H9 (cell line): ENCODE measurements at regions not wholly inside any gene's neighbourhood (a gene's known extent, or its start where the extent isn't known, plus 50 kb on each side); places are given as distances from the start of the nearest gene placed in this dataset.

Experiments used
- DNase-seq: peaks from one replicate; pipeline ENCODE4 v3.0.0-alpha.2; 2017
- H2AFZ ChIP-seq: one replicate; pipeline ENCODE4 v1.6.1; 2013; ENCODE audit warnings: mild to moderate bottlenecking, low read length, control low read depth, moderate library complexity
- H2AK5ac ChIP-seq: 2 replicates; pipeline ENCODE4 v1.6.1; 2013; ENCODE audit warnings: low read length, control low read depth, mixed read lengths; ENCODE audit not compliant: insufficient read length
- H2BK120ac ChIP-seq: one replicate; pipeline ENCODE4 v1.6.1; 2013; ENCODE audit warnings: low read depth, mild to moderate bottlenecking, low read length, control low read depth, inconsistent platforms; ENCODE audit not compliant: poor library complexity, severe bottlenecking
- H2BK12ac ChIP-seq: 2 replicates; pipeline ENCODE4 v1.6.1; 2013; ENCODE audit warnings: low read length, control low read depth, mixed read lengths, low read depth; ENCODE audit not compliant: insufficient read length
- H2BK15ac ChIP-seq: 2 replicates; pipeline ENCODE4 v1.6.1; 2013; ENCODE audit warnings: low read depth, low read length, control low read depth
- H2BK20ac ChIP-seq: one replicate; pipeline ENCODE4 v1.6.1; 2013; ENCODE audit warnings: low read depth, mild to moderate bottlenecking, low read length, control low read depth, inconsistent platforms; ENCODE audit not compliant: poor library complexity, severe bottlenecking
- H2BK5ac ChIP-seq: 2 replicates; pipeline ENCODE4 v1.6.1; 2013; ENCODE audit warnings: low read length, control low read depth, mixed read lengths; ENCODE audit not compliant: insufficient read length
- H3K14ac ChIP-seq: 2 replicates; pipeline ENCODE4 v1.6.1; 2013; ENCODE audit warnings: low read length, control low read depth; ENCODE audit not compliant: insufficient read depth
- H3K18ac ChIP-seq: 2 replicates; pipeline ENCODE4 v1.6.1; 2013; ENCODE audit warnings: low read depth, mild to moderate bottlenecking, mixed read lengths, low read length, control low read depth; ENCODE audit not compliant: insufficient read length
- H3K23ac ChIP-seq: 2 replicates; pipeline ENCODE4 v1.6.1; 2013; ENCODE audit warnings: low read length, control low read depth, mixed read lengths, low read depth; ENCODE audit not compliant: insufficient read length
- H3K23me2 ChIP-seq: 2 replicates; pipeline ENCODE4 v1.6.1; 2013; ENCODE audit warnings: low read depth, mild to moderate bottlenecking, mixed read lengths, low read length, control low read depth; ENCODE audit not compliant: insufficient read length, poor library complexity, severe bottlenecking
- H3K27ac ChIP-seq: 2 replicates; pipeline ENCODE4 v1.5.1; 2013; ENCODE audit warnings: low read length, control low read depth, mixed read lengths, low read depth; ENCODE audit not compliant: insufficient read length
- H3K27me3 ChIP-seq: 2 replicates; pipeline ENCODE4 v1.6.1; 2013; ENCODE audit warnings: low read length, control low read depth, inconsistent platforms; ENCODE audit not compliant: insufficient read depth
- H3K4ac ChIP-seq: 2 replicates; pipeline ENCODE4 v1.6.1; 2013; ENCODE audit warnings: low read depth, mild to moderate bottlenecking, control low read depth, inconsistent platforms, low read length, moderate library complexity
- H3K4me1 ChIP-seq: 2 replicates; pipeline ENCODE4 v1.6.1; 2013; ENCODE audit warnings: low read length, control low read depth, inconsistent platforms; ENCODE audit not compliant: insufficient read depth
- H3K4me2 ChIP-seq: 2 replicates; pipeline ENCODE4 v1.6.1; 2013; ENCODE audit warnings: low read length, control low read depth, mixed read lengths; ENCODE audit not compliant: insufficient read length, insufficient read depth
- H3K56ac ChIP-seq: 2 replicates; pipeline ENCODE4 v1.6.1; 2013; ENCODE audit warnings: low read depth, mild to moderate bottlenecking, mixed read lengths, low read length, control low read depth; ENCODE audit not compliant: insufficient read length
- H3K79me1 ChIP-seq: 2 replicates; pipeline ENCODE4 v1.6.1; 2013; ENCODE audit warnings: low read depth, mild to moderate bottlenecking, moderate library complexity, low read length, control low read depth, inconsistent platforms; ENCODE audit not compliant: insufficient read depth, poor library complexity, severe bottlenecking
- H3K79me2 ChIP-seq: 2 replicates; pipeline ENCODE4 v1.6.1; 2013; ENCODE audit warnings: low read length, control low read depth, inconsistent platforms; ENCODE audit not compliant: insufficient read depth
- H3K9ac ChIP-seq: 2 replicates; pipeline ENCODE4 v1.6.1; 2013; ENCODE audit warnings: low read length, control low read depth, mixed read lengths; ENCODE audit not compliant: insufficient read length; ENCODE audit errors: extremely low read depth
- H3K9me3 ChIP-seq: one replicate; pipeline ENCODE4 v1.6.1; 2013; ENCODE audit warnings: low read depth, low read length, inconsistent platforms; ENCODE audit not compliant: control insufficient read depth
- H3T11ph ChIP-seq: one replicate; pipeline ENCODE4 v1.6.1; 2013; ENCODE audit warnings: mild to moderate bottlenecking, low read length, control low read depth, inconsistent platforms
- H4K20me1 ChIP-seq: one replicate; pipeline ENCODE4 v1.6.1; 2013; ENCODE audit not compliant: control insufficient read depth, insufficient read length, insufficient read depth
- H4K5ac ChIP-seq: 2 replicates; pipeline ENCODE4 v1.6.1; 2013; ENCODE audit warnings: low read depth, mild to moderate bottlenecking, mixed read lengths, low read length, control low read depth; ENCODE audit not compliant: insufficient read length
- H4K8ac ChIP-seq: replicated peaks from 2 replicates; pipeline ENCODE4 v1.6.1; 2013; ENCODE audit warnings: low read length, control low read depth, mixed read lengths, low read depth; ENCODE audit not compliant: insufficient read length
- H4K91ac ChIP-seq: 2 replicates; pipeline ENCODE4 v1.6.1; 2013; ENCODE audit warnings: low read depth, mild to moderate bottlenecking, moderate library complexity, mixed read lengths, low read length, control low read depth; ENCODE audit not compliant: insufficient read length
- H3K27ac Mint-ChIP-seq, 3 experiments: 2 replicates in 2 of 3; 3 replicates in 1 of 3; pipeline ENCODE4 v1.8.0; 2020 to 2021; ENCODE audit warnings: mixed read lengths in 3 of 3, mild to moderate bottlenecking in 1 of 3, moderate library complexity in 1 of 3
- H3K27me3 Mint-ChIP-seq: 2 replicates; pipeline ENCODE4 v1.8.0; 2021; ENCODE audit warnings: low read depth, mild to moderate bottlenecking, moderate library complexity, mixed read lengths
- H3K36me3 Mint-ChIP-seq, 3 experiments: 2 replicates in 2 of 3; 3 replicates in 1 of 3; pipeline ENCODE4 v1.8.0; 2020 to 2021; ENCODE audit warnings: low read depth in 3 of 3, mixed read lengths in 3 of 3; ENCODE audit not compliant: insufficient read depth in 1 of 3
- H3K4me1 Mint-ChIP-seq, 2 experiments: 2 replicates each; pipeline ENCODE4 v1.8.0; 2020; ENCODE audit warnings: mixed read lengths in 2 of 2
- H3K4me3 Mint-ChIP-seq, 2 experiments: 2 replicates in 1 of 2; 3 replicates in 1 of 2; pipeline ENCODE4 v1.8.0; 2020 to 2021; ENCODE audit warnings: mild to moderate bottlenecking in 2 of 2, mixed read lengths in 2 of 2, moderate library complexity in 1 of 2
- H3K9me3 Mint-ChIP-seq, 2 experiments: 2 replicates in 1 of 2; 3 replicates in 1 of 2; pipeline ENCODE4 v1.8.0; 2020; ENCODE audit warnings: mild to moderate bottlenecking in 2 of 2, mixed read lengths in 2 of 2, moderate library complexity in 1 of 2
- WGBS: extraction: QIAGEN DNeasy Blood & Tissue Kit; methylation state at CpG from one replicate; pipeline ENCODE4 v1.1.7; 2013; ENCODE audit warnings: missing lambda C conversion rate, low lambda C conversion rate, mixed read lengths; ENCODE audit not compliant: insufficient read length; ENCODE audit errors: extremely low coverage; 5-methylcytosine and 5-hydroxymethylcytosine counted together
- TF ChIP-seq, protein P1 (sequence below): fragments of 200-600 bp; sonication (generic); conservative IDR thresholded peaks from 3 replicates; pipeline ENCODE4 v1.8.0; 2021; ENCODE audit warnings: antibody characterized with exemption, mild to moderate bottlenecking

DNA sequence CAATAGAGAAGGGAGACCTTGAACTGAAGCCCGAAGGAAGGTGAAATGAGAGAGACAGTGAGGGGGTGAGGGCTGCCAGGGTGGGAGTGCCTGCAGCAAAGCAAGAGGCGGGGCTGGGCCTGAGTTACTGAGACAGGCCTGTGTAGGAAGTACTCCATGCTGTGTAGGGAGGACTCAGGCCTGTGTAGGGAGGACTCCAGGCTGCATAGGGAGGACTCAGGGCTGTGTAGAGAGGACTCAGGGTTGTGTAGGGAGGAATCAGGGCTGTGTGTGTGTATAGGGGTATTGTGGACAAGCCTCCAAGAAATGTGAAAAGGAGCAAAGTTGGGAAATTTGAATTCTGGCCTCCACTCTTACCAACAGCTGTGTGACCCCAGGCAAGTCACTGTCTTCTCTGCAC, 133.8 kb upstream of the CACNA1E start:
- no peak overlapping the region for H2BK5ac ChIP-seq
- no peak overlapping the region for H3K9ac ChIP-seq
- no peak overlapping the region for H2AFZ ChIP-seq
- H3K18ac ChIP-seq = no peak overlapping the region
- no peak overlapping the region for H3T11ph ChIP-seq
- no peak overlapping the region for H3K4ac ChIP-seq
- H3K23me2 ChIP-seq = no peaks in the 10 kb centered on the region
- no peak overlapping the region for H2BK15ac ChIP-seq
- no peak overlapping the region for H4K5ac ChIP-seq
- H3K27ac Mint-ChIP-seq = no peak overlapping the region; a peak in 1 of 7 replicates
- H3K27ac ChIP-seq = no peak overlapping the region
- no peak overlapping the region for H4K91ac ChIP-seq
- H3K9me3 ChIP-seq = no peaks in the 10 kb centered on the region
- H3K4me2 ChIP-seq = no peak overlapping the region
- H3K14ac ChIP-seq = no peak overlapping the region
- no peak overlapping the region for H3K23ac ChIP-seq
- no peak overlapping the region for H2BK120ac ChIP-seq
- no CpG with 5 or more reads among the region's 2 CpGs for WGBS
- H3K79me2 ChIP-seq = no peaks in the 10 kb centered on the region
- TF ChIP-seq, protein P1, sequence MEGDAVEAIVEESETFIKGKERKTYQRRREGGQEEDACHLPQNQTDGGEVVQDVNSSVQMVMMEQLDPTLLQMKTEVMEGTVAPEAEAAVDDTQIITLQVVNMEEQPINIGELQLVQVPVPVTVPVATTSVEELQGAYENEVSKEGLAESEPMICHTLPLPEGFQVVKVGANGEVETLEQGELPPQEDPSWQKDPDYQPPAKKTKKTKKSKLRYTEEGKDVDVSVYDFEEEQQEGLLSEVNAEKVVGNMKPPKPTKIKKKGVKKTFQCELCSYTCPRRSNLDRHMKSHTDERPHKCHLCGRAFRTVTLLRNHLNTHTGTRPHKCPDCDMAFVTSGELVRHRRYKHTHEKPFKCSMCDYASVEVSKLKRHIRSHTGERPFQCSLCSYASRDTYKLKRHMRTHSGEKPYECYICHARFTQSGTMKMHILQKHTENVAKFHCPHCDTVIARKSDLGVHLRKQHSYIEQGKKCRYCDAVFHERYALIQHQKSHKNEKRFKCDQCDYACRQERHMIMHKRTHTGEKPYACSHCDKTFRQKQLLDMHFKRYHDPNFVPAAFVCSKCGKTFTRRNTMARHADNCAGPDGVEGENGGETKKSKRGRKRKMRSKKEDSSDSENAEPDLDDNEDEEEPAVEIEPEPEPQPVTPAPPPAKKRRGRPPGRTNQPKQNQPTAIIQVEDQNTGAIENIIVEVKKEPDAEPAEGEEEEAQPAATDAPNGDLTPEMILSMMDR = no peak
- H3K79me1 ChIP-seq = no peaks in the 10 kb centered on the region
- no peaks in the 10 kb centered on the region for H3K9me3 Mint-ChIP-seq
- H3K36me3 Mint-ChIP-seq = no peaks in the 10 kb centered on the region
- no peak overlapping the region for H2BK12ac ChIP-seq
- no peaks in the 10 kb centered on the region for H3K27me3 ChIP-seq
- H3K4me3 Mint-ChIP-seq = no peak overlapping the region
- peaks cover 4% of the 10 kb centered on the region for H3K27me3 Mint-ChIP-seq
- H2BK20ac ChIP-seq = no peak overlapping the region
- peaks cover 0 to 4% of the 10 kb centered on the region in 2 experiments; a peak in 1 of 4 replicates for H3K4me1 Mint-ChIP-seq
- DNase-seq = no peak
- no peak overlapping the region for H2AK5ac ChIP-seq
- no peaks in the 10 kb centered on the region for H4K20me1 ChIP-seq
- H3K4me1 ChIP-seq = no peaks in the 10 kb centered on the region
- no peak overlapping the region for H3K56ac ChIP-seq
- no peak overlapping the region for H4K8ac ChIP-seq
